GM23338 (cell line): ENCODE measurements at regions not wholly inside any gene's neighbourhood (a gene's known extent, or its start where the extent isn't known, plus 50 kb on each side); places are given as distances from the start of the nearest gene placed in this dataset.

ENCODE experiments used
- ATAC-seq: fragments of 200-7000 bp; cut with Tn5 transposase; 3 replicates; pipeline ENCODE4 v1.9.1; 2020
- DNase-seq: peaks from one replicate; pipeline ENCODE4 v3.0.0-alpha.2; 2015; ENCODE audit warnings: low spot score
- H2AFZ ChIP-seq: fragments of 200-600 bp; sonication (generic); 2 replicates; pipeline ENCODE4 v1.8.0; 2016; ENCODE audit warnings: antibody characterized with exemption, mild to moderate bottlenecking, moderate library complexity
- H3F3A ChIP-seq: fragments of 200-600 bp; sonication (generic); replicated peaks from 2 replicates; pipeline ENCODE4 v1.8.0; 2017; ENCODE audit warnings: antibody characterized with exemption, mixed run types, low read depth
- H3K27ac ChIP-seq: fragments of 200-600 bp; sonication (generic); 2 replicates; pipeline ENCODE4 v1.6.1; 2016; ENCODE audit warnings: low read depth
- H3K27me3 ChIP-seq: fragments of 200-600 bp; sonication (generic); 2 replicates; pipeline ENCODE4 v1.8.0; 2016; ENCODE audit warnings: mild to moderate bottlenecking, mixed run types, moderate library complexity; ENCODE audit not compliant: insufficient read depth
- H3K36me3 ChIP-seq: fragments of 200-600 bp; sonication (generic); 2 replicates; pipeline ENCODE4 v1.8.0; 2016; ENCODE audit warnings: mild to moderate bottlenecking; ENCODE audit not compliant: insufficient read depth
- H3K4me1 ChIP-seq: fragments of 200-600 bp; sonication (generic); 2 replicates; pipeline ENCODE4 v1.8.0; 2016; ENCODE audit warnings: mild to moderate bottlenecking, moderate library complexity; ENCODE audit not compliant: insufficient read depth
- H3K4me2 ChIP-seq: fragments of 200-600 bp; sonication (generic); 2 replicates; pipeline ENCODE4 v1.7.1; 2017; ENCODE audit warnings: mixed run types
- H3K4me3 ChIP-seq: fragments of 200-600 bp; sonication (generic); 2 replicates; pipeline ENCODE4 v1.6.1; 2016; ENCODE audit warnings: mixed run types
- H3K79me2 ChIP-seq: fragments of 200-600 bp; sonication (generic); replicated peaks from 2 replicates; pipeline ENCODE4 v1.8.0; 2017; ENCODE audit warnings: mild to moderate bottlenecking; ENCODE audit not compliant: insufficient read depth
- H3K9me2 ChIP-seq: fragments of 200-600 bp; sonication (generic); 2 replicates; pipeline ENCODE4 v1.8.0; 2017; ENCODE audit not compliant: insufficient read depth
- H4K20me1 ChIP-seq: fragments of 200-600 bp; sonication (generic); replicated peaks from 2 replicates; pipeline ENCODE4 v1.8.0; 2017; ENCODE audit warnings: mild to moderate bottlenecking; ENCODE audit not compliant: insufficient read depth
- H3K27ac Mint-ChIP-seq: 2 replicates; pipeline ENCODE4 v1.8.0; 2020; ENCODE audit warnings: inconsistent platforms, mild to moderate bottlenecking, moderate library complexity, mixed read lengths
- H3K27me3 Mint-ChIP-seq: 3 replicates; pipeline ENCODE4 v1.8.0; 2022; ENCODE audit warnings: low read depth, mild to moderate bottlenecking, moderate library complexity, mixed read lengths, inconsistent platforms; ENCODE audit not compliant: insufficient read depth, poor library complexity
- H3K36me3 Mint-ChIP-seq: 3 replicates; pipeline ENCODE4 v1.8.0; 2021; ENCODE audit warnings: low read depth, mild to moderate bottlenecking, inconsistent platforms, moderate library complexity, mixed read lengths
- H3K4me1 Mint-ChIP-seq: 3 replicates; pipeline ENCODE4 v1.8.0; 2020; ENCODE audit warnings: mild to moderate bottlenecking, inconsistent platforms, mixed read lengths
- H3K4me3 Mint-ChIP-seq: 3 replicates; pipeline ENCODE4 v1.8.0; 2021; ENCODE audit warnings: moderate library complexity, mild to moderate bottlenecking, inconsistent platforms, mixed read lengths
- H3K9me3 Mint-ChIP-seq: 3 replicates; pipeline ENCODE4 v1.8.0; 2020; ENCODE audit warnings: moderate library complexity, mild to moderate bottlenecking, inconsistent platforms, mixed read lengths
- ETS1 ChIP-seq: IDR thresholded peaks from 2 replicates; pipeline ENCODE4 v1.6.1; 2016; ENCODE audit warnings: antibody characterized with exemption
- EZH2 ChIP-seq: fragments of 200-600 bp; sonication (generic); IDR thresholded peaks from one replicate; pipeline ENCODE4 v1.8.0; 2017; ENCODE audit warnings: antibody characterized with exemption, mild to moderate bottlenecking, low read depth; ENCODE audit not compliant: unreplicated experiment
- EZH2phosphoT487 ChIP-seq: fragments of 200-600 bp; sonication (generic); IDR thresholded peaks from one replicate; pipeline ENCODE4 v1.8.1; 2018; ENCODE audit warnings: antibody characterized with exemption; ENCODE audit not compliant: unreplicated experiment
- JUNB ChIP-seq: IDR thresholded peaks from one replicate; pipeline ENCODE4 v1.6.1; 2016; ENCODE audit warnings: antibody characterized with exemption; ENCODE audit not compliant: unreplicated experiment
- NANOG ChIP-seq: IDR thresholded peaks from 2 replicates; pipeline ENCODE4 v1.6.1; 2016; ENCODE audit warnings: antibody characterized with exemption, borderline replicate concordance
- POLR2AphosphoS5 ChIP-seq: IDR thresholded peaks from 2 replicates; pipeline ENCODE4 v1.6.1; 2016; ENCODE audit warnings: antibody characterized with exemption, low read depth
- STAT1 ChIP-seq: IDR thresholded peaks from one replicate; pipeline ENCODE4 v1.6.1; 2016; ENCODE audit warnings: antibody characterized with exemption; ENCODE audit not compliant: unreplicated experiment
- ZNF331 ChIP-seq: fragments of 250-450 bp; sonication (Bioruptor Pico); IDR thresholded peaks from 2 replicates; pipeline ENCODE4 v1.5.0; 2020; ENCODE audit warnings: low read depth, mild to moderate bottlenecking, moderate library complexity
- ZNF462 ChIP-seq: fragments of 250-450 bp; sonication (Bioruptor Pico); IDR thresholded peaks from 2 replicates; pipeline ENCODE4 v1.5.0; 2020; ENCODE audit warnings: mild to moderate bottlenecking, moderate library complexity
- TF ChIP-seq, protein P1 (sequence below): IDR thresholded peaks from one replicate; pipeline ENCODE4 v1.6.1; 2018; ENCODE audit warnings: antibody characterized with exemption; ENCODE audit not compliant: unreplicated experiment
- TF ChIP-seq, protein P2 (sequence below), 2 experiments: fragments of 200-600 bp in 1 of 2; sonication (generic) in 1 of 2; conservative IDR thresholded peaks; 2 replicates each; pipeline versions ENCODE4 v1.5.1 to v1.6.1; 2016 to 2017; ENCODE audit warnings: antibody characterized with exemption in 2 of 2, low read depth in 2 of 2, mild to moderate bottlenecking in 2 of 2, moderate library complexity in 1 of 2

DNA sequence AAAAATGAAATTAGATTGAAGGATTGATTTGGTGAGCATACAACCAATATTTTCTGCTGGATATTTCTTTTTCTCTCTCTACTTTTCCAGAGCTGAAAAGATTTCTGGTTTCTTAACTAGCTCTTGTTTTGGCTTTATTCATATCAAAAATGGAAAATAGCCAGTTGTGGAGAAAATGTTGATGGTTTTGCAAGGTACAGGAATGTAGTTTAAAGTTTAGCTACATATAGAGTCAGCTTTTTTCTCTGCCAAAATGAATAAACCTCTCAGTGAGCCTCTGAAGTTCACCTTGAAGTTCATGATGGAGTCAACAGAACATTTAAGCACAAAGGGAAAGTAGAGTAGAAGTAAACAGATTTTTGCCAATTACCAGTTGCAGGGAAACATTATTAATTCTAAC lies 720.5 kb upstream of the ALCAM start (continued):
- TF ChIP-seq, protein P1, sequence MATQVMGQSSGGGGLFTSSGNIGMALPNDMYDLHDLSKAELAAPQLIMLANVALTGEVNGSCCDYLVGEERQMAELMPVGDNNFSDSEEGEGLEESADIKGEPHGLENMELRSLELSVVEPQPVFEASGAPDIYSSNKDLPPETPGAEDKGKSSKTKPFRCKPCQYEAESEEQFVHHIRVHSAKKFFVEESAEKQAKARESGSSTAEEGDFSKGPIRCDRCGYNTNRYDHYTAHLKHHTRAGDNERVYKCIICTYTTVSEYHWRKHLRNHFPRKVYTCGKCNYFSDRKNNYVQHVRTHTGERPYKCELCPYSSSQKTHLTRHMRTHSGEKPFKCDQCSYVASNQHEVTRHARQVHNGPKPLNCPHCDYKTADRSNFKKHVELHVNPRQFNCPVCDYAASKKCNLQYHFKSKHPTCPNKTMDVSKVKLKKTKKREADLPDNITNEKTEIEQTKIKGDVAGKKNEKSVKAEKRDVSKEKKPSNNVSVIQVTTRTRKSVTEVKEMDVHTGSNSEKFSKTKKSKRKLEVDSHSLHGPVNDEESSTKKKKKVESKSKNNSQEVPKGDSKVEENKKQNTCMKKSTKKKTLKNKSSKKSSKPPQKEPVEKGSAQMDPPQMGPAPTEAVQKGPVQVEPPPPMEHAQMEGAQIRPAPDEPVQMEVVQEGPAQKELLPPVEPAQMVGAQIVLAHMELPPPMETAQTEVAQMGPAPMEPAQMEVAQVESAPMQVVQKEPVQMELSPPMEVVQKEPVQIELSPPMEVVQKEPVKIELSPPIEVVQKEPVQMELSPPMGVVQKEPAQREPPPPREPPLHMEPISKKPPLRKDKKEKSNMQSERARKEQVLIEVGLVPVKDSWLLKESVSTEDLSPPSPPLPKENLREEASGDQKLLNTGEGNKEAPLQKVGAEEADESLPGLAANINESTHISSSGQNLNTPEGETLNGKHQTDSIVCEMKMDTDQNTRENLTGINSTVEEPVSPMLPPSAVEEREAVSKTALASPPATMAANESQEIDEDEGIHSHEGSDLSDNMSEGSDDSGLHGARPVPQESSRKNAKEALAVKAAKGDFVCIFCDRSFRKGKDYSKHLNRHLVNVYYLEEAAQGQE, result no peak
- TF ChIP-seq NANOG (no peak), EZH2phosphoT487 (no peak), ZNF331 (CRISPR knock-in tag) (no peak), STAT1 (no peak), JUNB (no peak), POLR2AphosphoS5 (no peak), ETS1 (no peak)
- TF ChIP-seq, protein P2, sequence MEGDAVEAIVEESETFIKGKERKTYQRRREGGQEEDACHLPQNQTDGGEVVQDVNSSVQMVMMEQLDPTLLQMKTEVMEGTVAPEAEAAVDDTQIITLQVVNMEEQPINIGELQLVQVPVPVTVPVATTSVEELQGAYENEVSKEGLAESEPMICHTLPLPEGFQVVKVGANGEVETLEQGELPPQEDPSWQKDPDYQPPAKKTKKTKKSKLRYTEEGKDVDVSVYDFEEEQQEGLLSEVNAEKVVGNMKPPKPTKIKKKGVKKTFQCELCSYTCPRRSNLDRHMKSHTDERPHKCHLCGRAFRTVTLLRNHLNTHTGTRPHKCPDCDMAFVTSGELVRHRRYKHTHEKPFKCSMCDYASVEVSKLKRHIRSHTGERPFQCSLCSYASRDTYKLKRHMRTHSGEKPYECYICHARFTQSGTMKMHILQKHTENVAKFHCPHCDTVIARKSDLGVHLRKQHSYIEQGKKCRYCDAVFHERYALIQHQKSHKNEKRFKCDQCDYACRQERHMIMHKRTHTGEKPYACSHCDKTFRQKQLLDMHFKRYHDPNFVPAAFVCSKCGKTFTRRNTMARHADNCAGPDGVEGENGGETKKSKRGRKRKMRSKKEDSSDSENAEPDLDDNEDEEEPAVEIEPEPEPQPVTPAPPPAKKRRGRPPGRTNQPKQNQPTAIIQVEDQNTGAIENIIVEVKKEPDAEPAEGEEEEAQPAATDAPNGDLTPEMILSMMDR (conservative IDR thresholded peaks at IDR 0.05; ENCODE audit: low read depth in 2 of 2), result no peak

DNA sequence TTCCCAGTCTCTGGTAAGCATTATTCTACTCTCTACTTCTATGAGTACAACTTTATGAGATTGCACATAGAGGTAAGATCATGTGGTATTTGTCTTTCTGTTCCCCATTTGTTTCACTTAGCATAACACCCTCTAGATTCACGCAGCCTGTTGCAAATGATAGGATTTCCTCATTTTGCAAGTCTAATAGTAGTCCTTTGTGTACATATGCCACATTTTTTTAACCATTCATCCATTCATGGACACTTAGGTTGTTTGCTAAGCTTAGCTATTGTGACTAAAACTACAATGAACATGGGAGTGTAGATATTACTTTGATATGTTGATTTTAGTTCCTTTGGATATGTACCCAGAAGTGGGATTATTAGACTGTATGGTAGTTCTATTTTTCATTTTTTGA lies 717.9 kb upstream of the ALCAM start:
- Mint-ChIP-seq H3K27me3 (no peaks in the 10 kb centered on the region), H3K4me3 (no peak overlapping the region)
- ATAC-seq, result no peak

More for the DNA sequence above, 717.9 kb upstream of the ALCAM start:
- Histone ChIP-seq H3K9me2 (no peaks in the 10 kb centered on the region), H3F3A (no peaks in the 10 kb centered on the region), H3K27me3 (no peaks in the 10 kb centered on the region), H3K36me3 (no peaks in the 10 kb centered on the region), H3K4me3 (no peak overlapping the region), H3K79me2 (no peaks in the 10 kb centered on the region), H4K20me1 (no peaks in the 10 kb centered on the region), H3K4me2 (no peak overlapping the region), H3K4me1 (no peaks in the 10 kb centered on the region), H3K27ac (no peak overlapping the region), H2AFZ (no peak overlapping the region)
- Mint-ChIP-seq H3K9me3 (no peaks in the 10 kb centered on the region), H3K27ac (no peak overlapping the region), H3K4me1 (no peaks in the 10 kb centered on the region), H3K36me3 (no peaks in the 10 kb centered on the region)
- TF ChIP-seq ZNF462, result no peak
- no peak for TF ChIP-seq EZH2
- no peak for TF ChIP-seq POLR2AphosphoS5
- TF ChIP-seq, protein P2 (conservative IDR thresholded peaks at IDR 0.05; ENCODE audit: low read depth in 2 of 2), result no peak
- no peak for TF ChIP-seq STAT1
- TF ChIP-seq ZNF331 (CRISPR knock-in tag), result no peak
- DNase-seq, result no peak
